ENCODE measurements at regions not wholly inside any gene's neighbourhood (a gene's known extent, or its start where the extent isn't known, plus 50 kb on each side); places are given as distances from the start of the nearest gene placed in this dataset.
"Not testable (repeated sequence)": the region's sequence is repeated elsewhere in the genome, so short reads cannot be mapped to it uniquely, and the experiment has no call there.

GRCh38 chr4:38298868-38299713 lies 338.9 kb downstream of the PTTG2 start:
- H3K27ac Mint-ChIP-seq, result no peak overlapping the region
- POLR2A ChIA-PET, result no interaction called here
- H3K36me3 Mint-ChIP-seq (ENCODE audit: low read depth), result peaks cover 22% of the 10 kb centered on the region
- H3K27me3 Mint-ChIP-seq, result peaks cover 2% of the 10 kb centered on the region
- no peak for TF ChIP-seq CTCF (IDR thresholded peaks at IDR 0.05)
- ATAC-seq (ENCODE audit: low read depth) (no peak), DNase-seq (no peak)
- no peak overlapping the region for H3K4me3 Mint-ChIP-seq
- H3K9me3 Mint-ChIP-seq, result peaks cover 40% of the 10 kb centered on the region
- intact Hi-C loops (cut with micrococcal nuclease), result no loop called here
- H3K4me1 Mint-ChIP-seq, result no peaks in the 10 kb centered on the region
- CTCF ChIA-PET, result interaction anchor here (1.5 kb wide), 1 partner anchor 11 kb away, joined by 3 read pairs; no protein-coding TSS in a partner anchor

GRCh38 chr4:38302910-38303309 lies 342.7 kb downstream of the PTTG2 start:
- Mint-ChIP-seq H3K27me3 (no peaks in the 10 kb centered on the region), H3K27ac (no peak overlapping the region), H3K36me3 (ENCODE audit: low read depth) (peaks cover 20% of the 10 kb centered on the region), H3K9me3 (peaks cover 29% of the 10 kb centered on the region), H3K4me3 (no peak overlapping the region), H3K4me1 (peaks cover 26% of the 10 kb centered on the region)
- CTCF ChIA-PET, result interaction anchor here (2.0 kb wide), 1 partner anchor 16 kb away, joined by 8 read pairs; no protein-coding TSS in a partner anchor
- DNase-seq, result no peak
- TF ChIP-seq CTCF (IDR thresholded peaks at IDR 0.05), result no peak
- no peak for ATAC-seq (ENCODE audit: low read depth)
- POLR2A ChIA-PET, result interaction anchor here (0.7 to 1.6 kb wide), 2 partner anchors 16 to 365 kb away, joined by 3 to 4 read pairs; no protein-coding TSS in a partner anchor
- intact Hi-C loops (cut with micrococcal nuclease), result no loop called here

GRCh38 chr4:38304460-38304859 lies 344.3 kb downstream of the PTTG2 start:
- intact Hi-C loops (cut with micrococcal nuclease); POLR2A ChIA-PET; ATAC-seq (ENCODE audit: low read depth); H3K4me3 Mint-ChIP-seq; H3K27ac Mint-ChIP-seq; DNase-seq; H3K27me3 Mint-ChIP-seq: not testable (repeated sequence)
- H3K4me1 Mint-ChIP-seq, result peaks cover 35% of the 10 kb centered on the region
- peaks cover 13% of the 10 kb centered on the region for H3K36me3 Mint-ChIP-seq (ENCODE audit: low read depth)
- CTCF ChIA-PET, result interaction anchor here (2.0 kb wide), 1 partner anchor 15 kb away, joined by 8 read pairs; no protein-coding TSS in a partner anchor
- H3K9me3 Mint-ChIP-seq, result peaks cover 21% of the 10 kb centered on the region

GRCh38 chr4:38306482-38307071 lies 346.4 kb downstream of the PTTG2 start:
- peak overlapping the region; percentile 67 for H3K4me3 Mint-ChIP-seq
- TF ChIP-seq CTCF (IDR thresholded peaks at IDR 0.05), result no peak
- H3K36me3 Mint-ChIP-seq (ENCODE audit: low read depth), result peaks cover 9% of the 10 kb centered on the region
- H3K9me3 Mint-ChIP-seq, result peaks cover 9% of the 10 kb centered on the region
- intact Hi-C loops (cut with micrococcal nuclease), result loop anchor here (1.0 kb wide), 1 partner anchor 13 kb away; no protein-coding TSS in a partner anchor
- no peaks in the 10 kb centered on the region for H3K27me3 Mint-ChIP-seq
- ChIA-PET CTCF (interaction anchor here (1.2 to 1.7 kb wide), 2 partner anchors 14 to 16 kb away, joined by 3 to 15 read pairs; no protein-coding TSS in a partner anchor), POLR2A (interaction anchor here (1.2 to 1.5 kb wide), 3 partner anchors 13 to 583 kb away, joined by 3 to 14 read pairs (median 3); partner anchors contain the start of gene TLR10)
- ATAC-seq (ENCODE audit: low read depth) (peak; percentile 57), DNase-seq (no peak)
- H3K4me1 Mint-ChIP-seq, result peaks cover 55% of the 10 kb centered on the region
- peak overlapping the region; percentile 85 for H3K27ac Mint-ChIP-seq

GRCh38 chr4:38308728-38309311 lies 348.6 kb downstream of the PTTG2 start:
- H3K27ac Mint-ChIP-seq, result no peak overlapping the region
- peaks cover 56% of the 10 kb centered on the region for H3K4me1 Mint-ChIP-seq
- TF ChIP-seq CTCF (IDR thresholded peaks at IDR 0.05), result no peak
- H3K4me3 Mint-ChIP-seq, result no peak overlapping the region
- intact Hi-C loops (cut with micrococcal nuclease), result no loop called here
- no peak for DNase-seq
- CTCF ChIA-PET, result interaction anchor here (2.9 kb wide), 1 partner anchor 11 kb away, joined by 31 read pairs; no protein-coding TSS in a partner anchor
- H3K27me3 Mint-ChIP-seq, result no peaks in the 10 kb centered on the region
- peaks cover 3% of the 10 kb centered on the region for H3K9me3 Mint-ChIP-seq
- POLR2A ChIA-PET, result interaction anchor here (2.3 kb wide), 1 partner anchor 11 kb away, joined by 28 read pairs; no protein-coding TSS in a partner anchor
- H3K36me3 Mint-ChIP-seq (ENCODE audit: low read depth), result no peaks in the 10 kb centered on the region
- no peak for ATAC-seq (ENCODE audit: low read depth)
